Astrocyte of the cerebellum (primary cell): ENCODE measurements at regions not wholly inside any gene's neighbourhood (a gene's known extent, or its start where the extent isn't known, plus 50 kb on each side); places are given as distances from the start of the nearest gene placed in this dataset.

Experiments
- DNase-seq: peaks from one replicate; pipeline ENCODE4 v3.0.0-alpha.2; 2011; ENCODE audit warnings: low read depth
- H3K4me3 ChIP-seq: 2 replicates; pipeline ENCODE4 v1.5.1; 2011; ENCODE audit warnings: mild to moderate bottlenecking, low read depth, low read length, moderate library complexity
- CTCF ChIP-seq: IDR thresholded peaks from 2 replicates; pipeline ENCODE4 v1.5.1; 2012; ENCODE audit warnings: low read length, low read depth, moderate library complexity, mild to moderate bottlenecking; ENCODE audit errors: missing control alignments
- in situ Hi-C: cut with HindIII; loops from 2 replicates; pipeline ENCODE4 v1.10.0; 2017; ENCODE audit warnings: low sequenced_read_pairs

GRCh38 chr4:19512086-19512485 lies 739.6 kb upstream of the SLIT2 start:
- no peak overlapping the region for H3K4me3 ChIP-seq
- TF ChIP-seq CTCF, result no peak
- DNase-seq, result no peak
- in situ Hi-C loops, result no loop called here

- no peak overlapping the region for H3K4me3 ChIP-seq
- no peak for TF ChIP-seq CTCF
- DNase-seq, result no peak
- in situ Hi-C loops, result no loop called here
Observed at GRCh38 chr4:19510993-19511392, 740.7 kb upstream of the SLIT2 start.

GRCh38 chr4:19508442-19508841 lies 743.3 kb upstream of the SLIT2 start:
- no peak for TF ChIP-seq CTCF
- H3K4me3 ChIP-seq, result no peak overlapping the region
- DNase-seq, result no peak
- in situ Hi-C loops, result no loop called here

- no peak for TF ChIP-seq CTCF
- no peak for DNase-seq
- no peak overlapping the region for H3K4me3 ChIP-seq
- in situ Hi-C loops, result no loop called here
Observed at GRCh38 chr4:19497705-19498104, 754.0 kb upstream of the SLIT2 start.

GRCh38 chr4:19496756-19497155 lies 754.9 kb upstream of the SLIT2 start:
- DNase-seq, result no peak
- H3K4me3 ChIP-seq, result no peak overlapping the region
- in situ Hi-C loops, result no loop called here
- TF ChIP-seq CTCF, result no peak

GRCh38 chr4:19494961-19495360 lies 756.7 kb upstream of the SLIT2 start:
- no peak for TF ChIP-seq CTCF
- in situ Hi-C loops, result no loop called here
- no peak for DNase-seq
- H3K4me3 ChIP-seq, result no peak overlapping the region

- no peak for DNase-seq
- in situ Hi-C loops, result no loop called here
- no peak overlapping the region for H3K4me3 ChIP-seq
- no peak for TF ChIP-seq CTCF
Observed at GRCh38 chr4:19492606-19493005, 759.1 kb upstream of the SLIT2 start.
